Left ventricle myocardium inferior (tissue), 1 donor: ENCODE measurements at regions not wholly inside any gene's neighbourhood (a gene's known extent, or its start where the extent isn't known, plus 50 kb on each side); places are given as distances from the start of the nearest gene placed in this dataset.
"Not testable (repeated sequence)": the region's sequence is repeated elsewhere in the genome, so short reads cannot be mapped to it uniquely, and the experiment has no call there.

Source experiments
- DNase-seq: peaks from one replicate; pipeline ENCODE4 v3.0.0-alpha.2; 2020
- H3K27ac ChIP-seq: fragments of 200-600 bp; replicated peaks from 2 replicates; pipeline ENCODE4 v1.8.0; 2021
- H3K27me3 ChIP-seq: fragments of 200-600 bp; 2 replicates; pipeline ENCODE4 v1.8.0; 2021; ENCODE audit warnings: low read depth
- H3K36me3 ChIP-seq: fragments of 200-600 bp; 2 replicates; pipeline ENCODE4 v1.8.0; 2021
- H3K4me1 ChIP-seq: fragments of 200-600 bp; 2 replicates; pipeline ENCODE4 v1.8.0; 2021
- H3K4me3 ChIP-seq: fragments of 200-600 bp; 2 replicates; pipeline ENCODE4 v1.8.0; 2021; ENCODE audit warnings: mild to moderate bottlenecking, moderate library complexity
- H3K9me3 ChIP-seq: fragments of 200-600 bp; replicated peaks from 2 replicates; pipeline ENCODE4 v1.8.0; 2021
- CTCF ChIP-seq: fragments of 200-600 bp; IDR thresholded peaks from 2 replicates; pipeline ENCODE4 v1.8.0; 2021; ENCODE audit warnings: antibody characterized with exemption, mild to moderate bottlenecking, borderline replicate concordance
- intact Hi-C: fragments of 100-400 bp; cut with micrococcal nuclease; formaldehyde crosslinking; loops from one replicate; pipeline ENCODE4 v1.11.0; 2022
- donor health status: DM: no; HTN: yes; CAD: no; lungs with severe emphysema.

GRCh38 chr2:62641936-62642335 is 63.6 kb upstream of the EHBP1 start:
- TF ChIP-seq CTCF, result no peak
- intact Hi-C loops, result no loop called here
- Histone ChIP-seq H3K4me3 (no peak overlapping the region), H3K27me3 (no peaks in the 10 kb centered on the region), H3K4me1 (peaks cover 6% of the 10 kb centered on the region), H3K27ac (no peak overlapping the region), H3K36me3 (no peaks in the 10 kb centered on the region), H3K9me3 (peaks cover 10% of the 10 kb centered on the region)
- no peak for DNase-seq

GRCh38 chr2:62641410-62641843 is 64.1 kb upstream of the EHBP1 start:
- no peak for TF ChIP-seq CTCF
- Histone ChIP-seq H3K9me3 (peaks cover 14% of the 10 kb centered on the region), H3K4me3 (no peak overlapping the region), H3K4me1 (peaks cover 6% of the 10 kb centered on the region), H3K27me3 (no peaks in the 10 kb centered on the region), H3K36me3 (no peaks in the 10 kb centered on the region), H3K27ac (no peak overlapping the region)
- intact Hi-C loops, result no loop called here
- DNase-seq, result no peak

GRCh38 chr2:62631160-62632085 is 74.1 kb upstream of the EHBP1 start:
- no peaks in the 10 kb centered on the region for H3K27me3 ChIP-seq
- no peak overlapping the region for H3K4me3 ChIP-seq
- no peaks in the 10 kb centered on the region for H3K4me1 ChIP-seq
- no peaks in the 10 kb centered on the region for H3K36me3 ChIP-seq
- no peak for DNase-seq
- no peak overlapping the region for H3K27ac ChIP-seq
- peaks cover 28% of the 10 kb centered on the region for H3K9me3 ChIP-seq
- TF ChIP-seq CTCF, result no peak
- intact Hi-C loops, result no loop called here

- H3K27ac ChIP-seq, DNase-seq, H3K36me3 ChIP-seq, H3K27me3 ChIP-seq, H3K4me1 ChIP-seq, H3K4me3 ChIP-seq, intact Hi-C loops: not testable (repeated sequence)
- peaks cover 18% of the 10 kb centered on the region for H3K9me3 ChIP-seq
Measured at GRCh38 chr2:62630206-62630605, 75.3 kb upstream of the EHBP1 start.

GRCh38 chr2:62629310-62629709 is 76.2 kb upstream of the EHBP1 start:
- H3K4me1 ChIP-seq, H3K36me3 ChIP-seq, intact Hi-C loops, H3K4me3 ChIP-seq, H3K27me3 ChIP-seq, H3K27ac ChIP-seq, DNase-seq: not testable (repeated sequence)
- peaks cover 12% of the 10 kb centered on the region for H3K9me3 ChIP-seq

GRCh38 chr2:62627667-62628066 is 77.8 kb upstream of the EHBP1 start:
- TF ChIP-seq CTCF, result no peak
- Histone ChIP-seq H3K27me3 (no peaks in the 10 kb centered on the region), H3K4me3 (no peak overlapping the region), H3K4me1 (no peaks in the 10 kb centered on the region), H3K9me3 (peaks cover 12% of the 10 kb centered on the region), H3K27ac (no peak overlapping the region), H3K36me3 (no peaks in the 10 kb centered on the region)
- intact Hi-C loops, result no loop called here
- no peak for DNase-seq
